SK-N-SH (cell line): ENCODE measurements at regions not wholly inside any gene's neighbourhood (a gene's known extent, or its start where the extent isn't known, plus 50 kb on each side); places are given as distances from the start of the nearest gene placed in this dataset.

Source experiments
- CTCF ChIA-PET: fragments of 300-600, 350-600 bp; formaldehyde crosslinking; extraction: SDS; loops from one replicate; lab custom pipeline; 2021; lab: Yijun Ruan, JAX
- POLR2A ChIA-PET: fragments of 350-600 bp; sonication (Branson Sonifier 250); formaldehyde crosslinking; extraction: SDS; loops from one replicate; lab custom pipeline; 2020; ENCODE audit warnings: antibody characterized with exemption, inconsistent platforms; lab: Yijun Ruan, JAX
- DNase-seq: peaks from one replicate; pipeline ENCODE4 v3.0.0; 2012
- H2AFZ ChIP-seq: fragments of 200-600 bp; sonication (generic); 2 replicates; pipeline ENCODE4 v1.8.1; 2016; ENCODE audit warnings: antibody characterized with exemption, mild to moderate bottlenecking, low read depth
- H3F3A ChIP-seq: fragments of 200-600 bp; sonication (generic); replicated peaks from 2 replicates; pipeline ENCODE3; 2016; ENCODE audit warnings: antibody characterized with exemption, mild to moderate bottlenecking; ENCODE audit not compliant: insufficient read depth
- H3K27ac ChIP-seq, 2 experiments: fragments of 200-500 bp in 1 of 2; fragments of 200-600 bp in 1 of 2; sonication (Bioruptor generic) in 1 of 2; sonication (generic), shearing (Covaris generic) in 1 of 2; 2 replicates each; pipeline versions ENCODE4 v1.5.1 to v1.6.1; 2014 to 2016; ENCODE audit warnings: low read depth in 2 of 2, inconsistent platforms in 1 of 2, low read length in 1 of 2, mild to moderate bottlenecking in 1 of 2, mixed read lengths in 1 of 2
- H3K27me3 ChIP-seq: fragments of 200-600 bp; sonication (generic), shearing (Covaris generic); 2 replicates; pipeline ENCODE4 v1.6.1; 2016; ENCODE audit warnings: mixed run types; ENCODE audit not compliant: insufficient read depth
- H3K36me3 ChIP-seq, 2 experiments: fragments of 200-500 bp in 1 of 2; fragments of 200-600 bp in 1 of 2; sonication (Bioruptor generic) in 1 of 2; sonication (generic) in 1 of 2; replicated peaks in 1 of 2; 2 replicates each; pipeline versions ENCODE3 to v1.5.1; 2014 to 2016; ENCODE audit warnings: low read length in 1 of 2, mild to moderate bottlenecking in 1 of 2; ENCODE audit not compliant: insufficient read depth in 2 of 2, control insufficient read depth in 1 of 2
- H3K4me1 ChIP-seq, 2 experiments: fragments of 200-500 bp in 1 of 2; fragments of 200-600 bp in 1 of 2; sonication (Bioruptor generic) in 1 of 2; sonication (generic), shearing (Covaris generic) in 1 of 2; 2 replicates each; pipeline versions ENCODE4 v1.5.1 to v1.6.1; 2014 to 2016; ENCODE audit warnings: low read depth in 1 of 2, low read length in 1 of 2, mixed run types in 1 of 2; ENCODE audit not compliant: insufficient read depth in 2 of 2, control insufficient read depth in 1 of 2
- H3K4me2 ChIP-seq: fragments of 200-600 bp; sonication (generic), shearing (Covaris generic); 2 replicates; pipeline ENCODE4 v1.6.1; 2017; ENCODE audit warnings: mixed run types
- H3K4me3 ChIP-seq, 2 experiments: fragments of 200-500 bp in 1 of 2; fragments of 200-600 bp in 1 of 2; sonication (Bioruptor generic) in 1 of 2; sonication (generic), shearing (Covaris generic) in 1 of 2; 2 replicates each; pipeline versions ENCODE4 v1.5.1 to v1.8.1; 2014 to 2016; ENCODE audit warnings: low read depth in 2 of 2, inconsistent platforms in 1 of 2, low read length in 1 of 2, mild to moderate bottlenecking in 1 of 2, mixed read lengths in 1 of 2, moderate library complexity in 1 of 2
- H3K79me2 ChIP-seq: fragments of 200-600 bp; sonication (generic); 2 replicates; pipeline ENCODE4 v1.8.1; 2017; ENCODE audit warnings: mild to moderate bottlenecking; ENCODE audit not compliant: insufficient read depth
- H3K9ac ChIP-seq: fragments of 200-600 bp; sonication (generic); 2 replicates; pipeline ENCODE4 v1.6.1; 2017; ENCODE audit warnings: mixed run types
- H3K9me2 ChIP-seq: fragments of 200-600 bp; sonication (generic); 2 replicates; pipeline ENCODE4 v1.6.1; 2017; ENCODE audit warnings: mixed run types
- H3K9me3 ChIP-seq: fragments of 200-600 bp; sonication (generic); 2 replicates; pipeline ENCODE4 v1.6.1; 2017; ENCODE audit warnings: mixed run types, mild to moderate bottlenecking, moderate library complexity
- H4K20me1 ChIP-seq: fragments of 200-600 bp; sonication (generic); 2 replicates; pipeline ENCODE4 v1.6.1; 2017; ENCODE audit warnings: mild to moderate bottlenecking, mixed run types; ENCODE audit not compliant: insufficient read depth
- ELF1 ChIP-seq: IDR thresholded peaks from 2 replicates; pipeline ENCODE4 v1.4.0; 2012
- GABPA ChIP-seq: IDR thresholded peaks from 2 replicates; pipeline ENCODE4 v1.4.0; 2012; ENCODE audit warnings: low read depth, mild to moderate bottlenecking
- GATA2 ChIP-seq: sonication (generic); formaldehyde crosslinking; IDR thresholded peaks from 2 replicates; pipeline ENCODE4 v1.5.0; 2020; ENCODE audit warnings: mild to moderate bottlenecking, missing genetic modification reagents
- MEF2A ChIP-seq: IDR thresholded peaks from 2 replicates; pipeline ENCODE4 v1.4.0; 2012; ENCODE audit warnings: low read depth, borderline replicate concordance
- PBX3 ChIP-seq: IDR thresholded peaks from 2 replicates; pipeline ENCODE4; 2012
- RAD21 ChIP-seq: IDR thresholded peaks from 2 replicates; pipeline ENCODE4 v1.6.1; 2012; ENCODE audit warnings: mild to moderate bottlenecking, low read length
- RFX5 ChIP-seq: IDR thresholded peaks from 2 replicates; pipeline ENCODE4 v1.6.1; 2012; ENCODE audit warnings: mild to moderate bottlenecking, improper control_type of control experiment, low read length
- RXRA ChIP-seq: IDR thresholded peaks from 2 replicates; pipeline ENCODE4 v1.4.0; 2012; ENCODE audit warnings: low read depth, mild to moderate bottlenecking, borderline replicate concordance
- SIN3A ChIP-seq: IDR thresholded peaks from 2 replicates; pipeline ENCODE4 v1.6.1; 2012; ENCODE audit warnings: low read depth, mild to moderate bottlenecking, low read length, moderate library complexity, borderline replicate concordance
- SMC3 ChIP-seq: IDR thresholded peaks from 2 replicates; pipeline ENCODE4 v1.6.1; 2012; ENCODE audit warnings: low read depth, low read length, improper control_type of control experiment
- TCF12 ChIP-seq: IDR thresholded peaks from 2 replicates; pipeline ENCODE4 v1.4.0; 2012
- USF2 ChIP-seq: fragments of 150-350 bp; IDR thresholded peaks from 2 replicates; pipeline ENCODE4 v1.6.1; 2017; ENCODE audit warnings: antibody characterized with exemption, low read length, low read depth, borderline replicate concordance
- YY1 ChIP-seq: IDR thresholded peaks from 2 replicates; pipeline ENCODE4 v1.4.0; 2012; ENCODE audit warnings: low read depth, mild to moderate bottlenecking
- WGBS: methylation state at CpG from one replicate; pipeline ENCODE4 v1.1.6; 2017; ENCODE audit warnings: low lambda C conversion rate; 5-methylcytosine and 5-hydroxymethylcytosine counted together
- TF ChIP-seq, protein P1 (sequence below): IDR thresholded peaks from 2 replicates; pipeline ENCODE4 v1.4.0; 2012; ENCODE audit warnings: low read depth

DNA sequence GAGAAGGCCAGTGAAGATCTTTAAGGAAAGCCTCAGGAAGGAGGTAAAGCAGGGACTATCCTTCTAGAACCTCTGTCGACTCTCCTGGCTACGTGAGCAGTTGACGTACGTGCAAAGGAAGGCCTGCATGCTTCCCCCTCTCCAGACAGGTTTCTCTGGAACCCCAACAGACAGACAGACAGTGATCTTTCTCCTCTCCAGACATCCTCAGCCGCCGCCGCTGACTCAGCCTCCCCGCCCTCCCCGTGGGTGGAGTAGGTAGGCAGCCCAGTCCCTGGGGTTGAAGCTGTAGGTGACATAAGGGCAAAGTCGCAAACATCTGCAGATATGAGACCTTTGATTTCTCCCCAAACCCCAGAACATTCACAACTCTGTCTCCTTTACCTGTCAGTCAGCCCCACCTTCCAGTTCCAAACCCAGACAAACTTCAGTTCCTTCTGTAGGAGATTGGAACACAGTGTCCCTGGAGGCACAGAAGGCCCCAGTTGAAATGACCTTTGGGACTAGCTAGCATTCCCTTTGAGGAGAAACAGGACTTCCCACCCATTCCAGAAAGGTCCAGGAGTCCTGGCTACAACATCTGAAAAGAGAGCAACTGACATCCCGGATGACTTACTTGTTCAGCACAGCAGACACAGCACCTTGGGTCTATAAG lies 146.0 kb upstream of the JUN start:
- H3K36me3 ChIP-seq: no peaks in the 10 kb centered on the region
- H3K9me3 ChIP-seq: no peaks in the 10 kb centered on the region
- H3K9me2 ChIP-seq: no peaks in the 10 kb centered on the region
- H3K79me2 ChIP-seq: no peaks in the 10 kb centered on the region
- no peak overlapping the region for H3K4me2 ChIP-seq
- no peak overlapping the region for H2AFZ ChIP-seq
- ChIA-PET POLR2A (no interaction called here), CTCF (no interaction called here)
- WGBS: 81% methylated on average over 10 of the region's 11 CpGs
- H3K4me3 ChIP-seq: no peak overlapping the region
- TF ChIP-seq SMC3: no peak
- TF ChIP-seq RXRA: no peak
- DNase-seq: no peak
- H3F3A ChIP-seq: peaks cover 13% of the 10 kb centered on the region
- no peaks in the 10 kb centered on the region for H3K27me3 ChIP-seq
- no peak overlapping the region for H3K27ac ChIP-seq
- peaks cover 3 to 16% of the 10 kb centered on the region in 2 experiments; a peak in 2 of 4 replicates for H3K4me1 ChIP-seq
- H3K9ac ChIP-seq: no peak overlapping the region
- H4K20me1 ChIP-seq: no peaks in the 10 kb centered on the region

- no peaks in the 10 kb centered on the region for H3K9me3 ChIP-seq
- no peaks in the 10 kb centered on the region for H3K79me2 ChIP-seq
- H3K9me2 ChIP-seq: no peaks in the 10 kb centered on the region
- no peak overlapping the region for H2AFZ ChIP-seq
- 80% methylated on average over 2 of the region's 2 CpGs for WGBS
- H3K4me3 ChIP-seq: no peak overlapping the region
- CTCF ChIA-PET: no interaction called here
- H3K27me3 ChIP-seq: no peaks in the 10 kb centered on the region
- H3K36me3 ChIP-seq: no peaks in the 10 kb centered on the region
- H3F3A ChIP-seq: peaks cover 13% of the 10 kb centered on the region
- H3K4me1 ChIP-seq: peaks cover 3 to 16% of the 10 kb centered on the region in 2 experiments; a peak in 2 of 4 replicates
- H4K20me1 ChIP-seq: no peaks in the 10 kb centered on the region
- TF ChIP-seq RFX5: no peak
- TF ChIP-seq GATA2 (CRISPR knock-in tag): no peak
- TF ChIP-seq, protein P1, sequence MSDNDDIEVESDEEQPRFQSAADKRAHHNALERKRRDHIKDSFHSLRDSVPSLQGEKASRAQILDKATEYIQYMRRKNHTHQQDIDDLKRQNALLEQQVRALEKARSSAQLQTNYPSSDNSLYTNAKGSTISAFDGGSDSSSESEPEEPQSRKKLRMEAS: no peak
- no peak for TF ChIP-seq ELF1
- no peak for TF ChIP-seq MEF2A
- no peak for TF ChIP-seq GABPA
- TF ChIP-seq USF2: no peak
- TF ChIP-seq SIN3A: no peak
- TF ChIP-seq RAD21: no peak
- TF ChIP-seq YY1: no peak
- no peak for TF ChIP-seq PBX3
- no peak for TF ChIP-seq TCF12
- no peak for DNase-seq
- no peak overlapping the region for H3K9ac ChIP-seq
- no peak overlapping the region for H3K4me2 ChIP-seq
- POLR2A ChIA-PET: no interaction called here
- H3K27ac ChIP-seq: no peak overlapping the region
These were observed 147.2 kb upstream of the JUN start for GRCh38 chr1:58931024-58931423.
